H1 (cell line): ENCODE measurements at regions not wholly inside any gene's neighbourhood (a gene's known extent, or its start where the extent isn't known, plus 50 kb on each side); places are given as distances from the start of the nearest gene placed in this dataset.

Experiments used
- BCL11A ChIP-seq, 2 experiments: IDR thresholded peaks; one replicate each; pipeline ENCODE4 v1.6.1; 2011; ENCODE audit warnings: low read depth in 2 of 2, low read length in 2 of 2, mild to moderate bottlenecking in 2 of 2
- RBBP5 ChIP-seq: IDR thresholded peaks from 2 replicates; pipeline ENCODE4 v1.7.1; 2012; ENCODE audit warnings: low read depth, mild to moderate bottlenecking, inconsistent platforms, low read length, moderate library complexity, borderline replicate concordance

- TF ChIP-seq BCL11A (IDR thresholded peaks at IDR 0.05; ENCODE audit: low read depth in 2 of 2, low read length in 2 of 2), result no peak
- TF ChIP-seq RBBP5, result no peak
Measured at GRCh38 chr7:125030756-125031387, 101.2 kb upstream of the POT1 start (continued).
